HEK293T (cell line): ENCODE measurements at regions not wholly inside any gene's neighbourhood (a gene's known extent, or its start where the extent isn't known, plus 50 kb on each side); places are given as distances from the start of the nearest gene placed in this dataset.

Experiments used
- BHLHE40 ChIP-seq: fragments of 450-650 bp; IDR thresholded peaks from 2 replicates; pipeline ENCODE4 v1.6.1; 2016; ENCODE audit warnings: mild to moderate bottlenecking, moderate library complexity, borderline replicate concordance
- FOXM1 ChIP-seq: fragments of 450-650 bp; IDR thresholded peaks from 2 replicates; pipeline ENCODE4 v1.6.1; 2017; ENCODE audit warnings: mild to moderate bottlenecking, borderline replicate concordance
- LEF1 ChIP-seq: fragments of 450-650 bp; IDR thresholded peaks from 2 replicates; pipeline ENCODE4 v1.6.1; 2017; ENCODE audit warnings: mild to moderate bottlenecking, borderline replicate concordance
- NFRKB ChIP-seq: fragments of 450-650 bp; IDR thresholded peaks from 2 replicates; pipeline ENCODE4 v1.6.1; 2016; ENCODE audit warnings: mild to moderate bottlenecking, moderate library complexity
- SUZ12 ChIP-seq: fragments of 450-650 bp; IDR thresholded peaks from 2 replicates; pipeline ENCODE4 v1.6.1; 2016; ENCODE audit warnings: mild to moderate bottlenecking
- TARDBP ChIP-seq: fragments of 450-650 bp; IDR thresholded peaks from 2 replicates; pipeline ENCODE4 v1.6.1; 2016
- ZNF384 ChIP-seq: fragments of 450-650 bp; IDR thresholded peaks from 2 replicates; pipeline ENCODE4 v1.6.1; 2016

DNA sequence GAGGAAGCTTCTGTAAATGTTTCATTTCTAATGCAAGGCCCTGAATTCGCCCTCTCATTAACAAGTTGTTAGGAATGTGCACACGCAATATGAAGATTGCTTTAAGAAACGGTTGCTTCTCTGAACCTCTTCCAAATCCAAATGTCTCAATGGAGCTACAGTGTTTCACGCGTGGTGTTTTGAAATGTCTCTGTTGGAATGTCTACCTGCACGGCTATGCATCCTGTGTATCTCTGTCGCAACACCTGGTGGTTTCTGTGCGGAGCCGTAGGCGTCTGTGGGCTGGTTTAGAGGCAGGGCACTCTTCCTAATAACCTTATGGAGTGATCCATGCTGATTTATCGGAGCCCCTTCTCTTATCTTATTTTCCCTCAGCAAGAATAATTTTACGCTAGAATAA, 1584.2 kb upstream of the SLC10A2 start:
- TF ChIP-seq SUZ12 (no peak), TARDBP (no peak), FOXM1 (no peak), BHLHE40 (no peak), LEF1 (no peak), NFRKB (no peak), ZNF384 (no peak)
